SK-N-DZ (cell line): ENCODE measurements at regions not wholly inside any gene's neighbourhood (a gene's known extent, or its start where the extent isn't known, plus 50 kb on each side); places are given as distances from the start of the nearest gene placed in this dataset.

Source experiments
- DNase-seq: peaks from one replicate; pipeline ENCODE4 v3.0.0-alpha.2; 2015; ENCODE audit warnings: low spot score

DNA sequence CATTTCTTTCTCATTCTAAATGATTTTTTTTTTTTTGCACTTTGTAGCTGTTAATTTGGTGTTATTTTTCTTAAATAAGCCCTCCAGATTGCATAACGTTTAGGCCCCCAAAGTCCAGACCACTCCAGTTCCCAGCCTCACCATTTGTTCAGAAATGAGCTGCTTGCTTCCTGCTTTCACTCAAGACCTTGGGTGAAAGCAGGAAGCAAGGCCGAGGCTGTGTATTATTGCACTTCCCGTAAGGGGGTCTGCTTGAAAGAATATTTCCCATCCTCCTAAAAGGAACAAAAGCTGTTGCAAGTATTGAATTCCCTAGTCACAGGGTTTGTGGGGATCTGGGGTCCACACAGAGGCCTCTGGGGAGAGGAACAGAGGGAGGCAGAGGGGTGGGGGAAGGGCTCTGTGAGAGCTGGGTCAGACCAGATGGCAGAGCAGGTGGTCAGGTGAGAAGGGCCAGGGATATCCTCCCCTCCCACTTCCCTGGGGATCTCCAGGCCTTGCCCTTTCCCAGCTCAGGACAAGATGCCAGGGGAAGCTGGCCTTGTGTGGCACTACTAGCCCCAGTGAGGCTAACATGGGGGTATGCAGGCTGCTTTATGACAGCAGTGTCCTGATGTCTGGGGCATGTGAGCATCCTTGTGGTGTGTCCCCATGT, 51.6 kb upstream of the MYEOV start:
- peak; percentile 45 for DNase-seq

DNA sequence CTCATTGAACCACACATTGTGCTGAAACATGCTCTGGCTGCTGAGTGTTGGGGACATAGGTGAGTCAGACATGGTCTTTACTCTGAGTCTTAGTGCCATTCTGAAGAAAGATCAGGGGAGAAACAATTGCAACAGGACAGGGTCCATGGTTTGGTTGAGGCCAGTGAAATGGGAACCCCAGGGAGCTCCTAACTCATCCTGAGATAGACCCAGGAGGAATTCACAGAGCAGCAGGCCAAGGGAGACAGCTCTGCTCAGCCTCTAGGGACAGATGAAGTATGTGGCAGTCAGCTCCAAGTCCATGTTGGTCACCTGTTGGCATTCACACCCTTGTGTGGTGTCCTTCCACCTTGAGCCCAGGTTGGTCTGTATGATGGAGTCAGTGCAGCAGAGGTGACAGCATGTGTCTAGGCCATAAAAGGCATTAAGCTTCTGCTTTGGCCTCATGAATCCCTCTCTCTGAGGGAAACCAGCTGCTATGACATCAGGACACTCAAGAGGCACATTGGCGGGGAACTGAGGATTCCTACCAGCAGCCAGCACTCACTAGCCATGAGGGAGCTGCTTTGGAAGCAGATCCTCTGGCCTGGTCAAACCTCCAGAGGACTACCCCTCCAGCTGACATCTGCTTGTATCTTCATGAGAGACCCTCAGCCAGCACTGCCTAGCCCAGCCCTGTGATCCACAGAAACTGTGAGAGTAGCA, 50.3 kb upstream of the MYEOV start:
- no peak for DNase-seq
